HFFc6 (cell line): ENCODE measurements at regions not wholly inside any gene's neighbourhood (a gene's known extent, or its start where the extent isn't known, plus 50 kb on each side); places are given as distances from the start of the nearest gene placed in this dataset.

Source experiments
- DNase-seq: peaks from one replicate; pipeline ENCODE4 v3.0.0-alpha.2; 2018
- H3K27ac Mint-ChIP-seq: 2 replicates; pipeline ENCODE4 v1.8.0; 2020; ENCODE audit warnings: mild to moderate bottlenecking, mixed read lengths
- H3K27me3 Mint-ChIP-seq: 2 replicates; pipeline ENCODE4 v1.8.0; 2021; ENCODE audit warnings: mild to moderate bottlenecking, moderate library complexity, mixed read lengths; ENCODE audit not compliant: insufficient read depth
- H3K36me3 Mint-ChIP-seq: 2 replicates; pipeline ENCODE4 v1.8.0; 2021; ENCODE audit warnings: low read depth, mixed read lengths
- H3K4me1 Mint-ChIP-seq: 2 replicates; pipeline ENCODE4 v1.8.0; 2020; ENCODE audit warnings: low read depth, mixed read lengths
- H3K4me3 Mint-ChIP-seq: 2 replicates; pipeline ENCODE4 v1.8.0; 2020; ENCODE audit warnings: mild to moderate bottlenecking, moderate library complexity, mixed read lengths
- H3K9me3 Mint-ChIP-seq: 2 replicates; pipeline ENCODE4 v1.8.0; 2020; ENCODE audit warnings: mild to moderate bottlenecking, mixed read lengths
- TF ChIP-seq, protein P1 (sequence below): fragments of 200-600 bp; sonication (generic); IDR thresholded peaks from 2 replicates; pipeline ENCODE4 v1.5.0; 2021; ENCODE audit warnings: antibody characterized with exemption, mild to moderate bottlenecking

GRCh38 chr10:9024210-9024609, 969.7 kb downstream of the GATA3 start:
- Mint-ChIP-seq H3K27ac (no peak overlapping the region), H3K4me1 (no peaks in the 10 kb centered on the region)
- TF ChIP-seq, protein P1, sequence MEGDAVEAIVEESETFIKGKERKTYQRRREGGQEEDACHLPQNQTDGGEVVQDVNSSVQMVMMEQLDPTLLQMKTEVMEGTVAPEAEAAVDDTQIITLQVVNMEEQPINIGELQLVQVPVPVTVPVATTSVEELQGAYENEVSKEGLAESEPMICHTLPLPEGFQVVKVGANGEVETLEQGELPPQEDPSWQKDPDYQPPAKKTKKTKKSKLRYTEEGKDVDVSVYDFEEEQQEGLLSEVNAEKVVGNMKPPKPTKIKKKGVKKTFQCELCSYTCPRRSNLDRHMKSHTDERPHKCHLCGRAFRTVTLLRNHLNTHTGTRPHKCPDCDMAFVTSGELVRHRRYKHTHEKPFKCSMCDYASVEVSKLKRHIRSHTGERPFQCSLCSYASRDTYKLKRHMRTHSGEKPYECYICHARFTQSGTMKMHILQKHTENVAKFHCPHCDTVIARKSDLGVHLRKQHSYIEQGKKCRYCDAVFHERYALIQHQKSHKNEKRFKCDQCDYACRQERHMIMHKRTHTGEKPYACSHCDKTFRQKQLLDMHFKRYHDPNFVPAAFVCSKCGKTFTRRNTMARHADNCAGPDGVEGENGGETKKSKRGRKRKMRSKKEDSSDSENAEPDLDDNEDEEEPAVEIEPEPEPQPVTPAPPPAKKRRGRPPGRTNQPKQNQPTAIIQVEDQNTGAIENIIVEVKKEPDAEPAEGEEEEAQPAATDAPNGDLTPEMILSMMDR: no peak

DNA sequence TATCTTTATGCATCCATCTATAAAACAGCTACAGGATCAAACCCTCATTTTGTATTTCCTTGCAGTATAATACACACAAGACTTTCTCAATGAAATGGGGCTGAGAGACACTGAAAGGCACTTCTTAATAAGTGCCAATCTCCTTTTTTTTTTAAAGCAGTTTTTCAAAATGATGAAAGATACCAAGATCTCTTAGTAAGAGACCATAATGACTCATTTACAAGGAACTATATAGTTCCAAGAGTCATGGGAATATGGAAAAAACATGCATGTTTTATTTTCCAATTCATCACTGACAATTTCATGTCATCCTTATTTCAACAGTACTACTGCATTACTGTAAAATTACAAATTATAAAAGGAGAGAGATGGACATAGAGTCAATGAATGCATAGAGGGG, 973.7 kb downstream of the GATA3 start:
- H3K27me3 Mint-ChIP-seq: no peaks in the 10 kb centered on the region
- H3K9me3 Mint-ChIP-seq: peaks cover 24% of the 10 kb centered on the region
- TF ChIP-seq, protein P1: no peak
- no peaks in the 10 kb centered on the region for H3K4me1 Mint-ChIP-seq
- no peak for DNase-seq
- H3K27ac Mint-ChIP-seq: no peak overlapping the region
- no peaks in the 10 kb centered on the region for H3K36me3 Mint-ChIP-seq
- no peak overlapping the region for H3K4me3 Mint-ChIP-seq

More at GRCh38 chr10:9024210-9024609, 969.7 kb downstream of the GATA3 start:
- no peak for DNase-seq
- no peaks in the 10 kb centered on the region for H3K27me3 Mint-ChIP-seq
- H3K36me3 Mint-ChIP-seq: no peaks in the 10 kb centered on the region; the same call in 1 of the 2 replicates
- peaks cover 25% of the 10 kb centered on the region for H3K9me3 Mint-ChIP-seq
- H3K4me3 Mint-ChIP-seq: no peak overlapping the region

- no peak for DNase-seq
- H3K27ac Mint-ChIP-seq: no peak overlapping the region
- no peaks in the 10 kb centered on the region for H3K36me3 Mint-ChIP-seq
- peaks cover 27% of the 10 kb centered on the region for H3K9me3 Mint-ChIP-seq
- no peak overlapping the region for H3K4me3 Mint-ChIP-seq
- H3K27me3 Mint-ChIP-seq: no peaks in the 10 kb centered on the region; the same call in 1 of the 2 replicates
- TF ChIP-seq, protein P1: no peak
- H3K4me1 Mint-ChIP-seq: no peaks in the 10 kb centered on the region
Measured at GRCh38 chr10:9035355-9035754, 980.9 kb downstream of the GATA3 start.

GRCh38 chr10:9036711-9037204, 982.3 kb downstream of the GATA3 start:
- no peak overlapping the region for H3K4me3 Mint-ChIP-seq
- DNase-seq: no peak
- 0 out of 2 replicates have a peak, but pooled peaks cover 5% of the 10 kb centered on the region for H3K36me3 Mint-ChIP-seq
- TF ChIP-seq, protein P1: no peak
- no peak overlapping the region for H3K27ac Mint-ChIP-seq
- no peaks in the 10 kb centered on the region for H3K4me1 Mint-ChIP-seq
- H3K27me3 Mint-ChIP-seq: no peaks in the 10 kb centered on the region; the same call in 1 of the 2 replicates
- peaks cover 37% of the 10 kb centered on the region for H3K9me3 Mint-ChIP-seq

GRCh38 chr10:9038146-9038714, 983.7 kb downstream of the GATA3 start:
- Mint-ChIP-seq H3K27ac (no peak overlapping the region), H3K9me3 (peaks cover 29% of the 10 kb centered on the region), H3K4me3 (no peak overlapping the region), H3K27me3 (no peaks in the 10 kb centered on the region; the same call in 1 of the 2 replicates), H3K36me3 (0 out of 2 replicates have a peak, but pooled peaks cover 5% of the 10 kb centered on the region), H3K4me1 (no peaks in the 10 kb centered on the region)
- TF ChIP-seq, protein P1: no peak
- DNase-seq: no peak
